Peyer's patch (tissue), 4 donors: ENCODE measurements at regions not wholly inside any gene's neighbourhood (a gene's known extent, or its start where the extent isn't known, plus 50 kb on each side); places are given as distances from the start of the nearest gene placed in this dataset.

ENCODE experiments used
- POLR2A ChIP-seq, 2 donors: fragments of 450-650 bp; IDR thresholded peaks; one replicate each; pipeline ENCODE4 v1.5.1; 2017; ENCODE audit warnings: antibody characterized with exemption in 2 of 2, mild to moderate bottlenecking in 2 of 2, moderate library complexity in 2 of 2
- TF ChIP-seq, protein P1 (sequence below), 6 experiments: fragments of 450-650 bp in 4 of 6; fragments of 200-600 bp in 2 of 6; sonication (generic) in 1 of 6; IDR thresholded peaks; one replicate each; pipeline ENCODE4 v1.5.1; 2017 to 2019; ENCODE audit warnings: antibody characterized with exemption in 6 of 6, mild to moderate bottlenecking in 3 of 6, moderate library complexity in 1 of 6

DNA sequence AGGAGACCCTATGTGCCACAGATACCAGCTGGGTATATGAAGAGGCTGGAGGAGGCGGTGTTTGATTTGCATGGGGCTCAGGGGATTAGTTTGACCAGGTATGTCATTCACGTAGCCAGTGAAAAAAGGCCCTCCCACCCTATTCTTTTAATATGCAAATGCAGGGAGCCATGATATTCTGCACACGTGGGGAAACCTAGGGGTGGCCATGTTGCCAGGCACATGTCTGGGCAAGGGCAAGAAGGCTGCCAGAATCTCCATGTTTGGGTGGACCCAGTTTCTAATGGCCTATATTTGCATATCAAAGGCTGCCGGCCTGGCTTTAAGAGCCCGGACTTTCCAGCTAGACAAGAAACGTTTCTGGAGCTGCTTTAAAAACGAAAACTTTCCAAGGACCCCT is 60.4 kb downstream of the SOX4 start:
- TF ChIP-seq, protein P1, sequence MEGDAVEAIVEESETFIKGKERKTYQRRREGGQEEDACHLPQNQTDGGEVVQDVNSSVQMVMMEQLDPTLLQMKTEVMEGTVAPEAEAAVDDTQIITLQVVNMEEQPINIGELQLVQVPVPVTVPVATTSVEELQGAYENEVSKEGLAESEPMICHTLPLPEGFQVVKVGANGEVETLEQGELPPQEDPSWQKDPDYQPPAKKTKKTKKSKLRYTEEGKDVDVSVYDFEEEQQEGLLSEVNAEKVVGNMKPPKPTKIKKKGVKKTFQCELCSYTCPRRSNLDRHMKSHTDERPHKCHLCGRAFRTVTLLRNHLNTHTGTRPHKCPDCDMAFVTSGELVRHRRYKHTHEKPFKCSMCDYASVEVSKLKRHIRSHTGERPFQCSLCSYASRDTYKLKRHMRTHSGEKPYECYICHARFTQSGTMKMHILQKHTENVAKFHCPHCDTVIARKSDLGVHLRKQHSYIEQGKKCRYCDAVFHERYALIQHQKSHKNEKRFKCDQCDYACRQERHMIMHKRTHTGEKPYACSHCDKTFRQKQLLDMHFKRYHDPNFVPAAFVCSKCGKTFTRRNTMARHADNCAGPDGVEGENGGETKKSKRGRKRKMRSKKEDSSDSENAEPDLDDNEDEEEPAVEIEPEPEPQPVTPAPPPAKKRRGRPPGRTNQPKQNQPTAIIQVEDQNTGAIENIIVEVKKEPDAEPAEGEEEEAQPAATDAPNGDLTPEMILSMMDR (IDR thresholded peaks at IDR 0.05): no peak
- no peak for TF ChIP-seq POLR2A (IDR thresholded peaks at IDR 0.05)
